Fibroblast of lung (primary cell): ENCODE measurements at regions not wholly inside any gene's neighbourhood (a gene's known extent, or its start where the extent isn't known, plus 50 kb on each side); places are given as distances from the start of the nearest gene placed in this dataset.
"Not testable (repeated sequence)": the region's sequence is repeated elsewhere in the genome, so short reads cannot be mapped to it uniquely, and the experiment has no call there.

Experiments used
- DNase-seq, 2 donors: peaks; one replicate each; pipeline versions ENCODE4 v3.0.0 to v3.0.0-alpha.2; 2010; ENCODE audit warnings: low read depth in 2 of 2
- H2AFZ ChIP-seq: 2 replicates; pipeline ENCODE4 v1.5.1; 2012; ENCODE audit warnings: low read length, control low read depth, inconsistent platforms
- H3K27ac ChIP-seq: 2 replicates; pipeline ENCODE4 v1.5.1; 2011; ENCODE audit warnings: low read length, control low read depth; ENCODE audit not compliant: insufficient read depth
- H3K27me3 ChIP-seq: 2 replicates; pipeline ENCODE4 v1.5.1; 2011; ENCODE audit warnings: mild to moderate bottlenecking, low read length; ENCODE audit not compliant: control insufficient read depth, insufficient read depth
- H3K36me3 ChIP-seq: 2 replicates; pipeline ENCODE4 v1.5.1; 2011; ENCODE audit warnings: low read length; ENCODE audit not compliant: control insufficient read depth, insufficient read depth
- H3K4me1 ChIP-seq: 2 replicates; pipeline ENCODE4 v1.5.1; 2011; ENCODE audit warnings: low read length; ENCODE audit not compliant: control insufficient read depth, insufficient read depth; ENCODE audit errors: extremely low read depth
- H3K4me2 ChIP-seq: 2 replicates; pipeline ENCODE4 v1.5.1; 2011; ENCODE audit warnings: low read length, control low read depth; ENCODE audit not compliant: insufficient read depth; ENCODE audit errors: extremely low read depth
- H3K4me3 ChIP-seq, 4 experiments: fragments of 200-600 bp in 1 of 4; sonication (generic) in 1 of 4; replicated peaks in 1 of 4; 2 replicates each; pipeline ENCODE4 v1.5.1; 2011 to 2016; ENCODE audit warnings: low read length in 4 of 4, low read depth in 3 of 4, mild to moderate bottlenecking in 3 of 4, control low read depth in 2 of 4, inconsistent platforms in 1 of 4, mixed read lengths in 1 of 4; ENCODE audit not compliant: insufficient read depth in 1 of 4; ENCODE audit errors: control extremely low read depth in 1 of 4
- H3K79me2 ChIP-seq: 2 replicates; pipeline ENCODE4 v1.5.1; 2012; ENCODE audit warnings: mild to moderate bottlenecking, low read length, inconsistent platforms; ENCODE audit not compliant: control insufficient read depth, insufficient read depth
- H3K9ac ChIP-seq: 2 replicates; pipeline ENCODE4 v1.5.1; 2011; ENCODE audit warnings: mild to moderate bottlenecking, low read length, control low read depth; ENCODE audit not compliant: insufficient read depth
- H3K9me3 ChIP-seq: 2 replicates; pipeline ENCODE4 v1.5.1; 2012; ENCODE audit warnings: low read depth, low read length; ENCODE audit not compliant: control insufficient read depth, insufficient read depth
- H4K20me1 ChIP-seq: 2 replicates; pipeline ENCODE4 v1.5.1; 2011; ENCODE audit warnings: low read length; ENCODE audit not compliant: control insufficient read depth, insufficient read depth; ENCODE audit errors: extremely low read depth
- CTCF ChIP-seq, 2 donors: IDR thresholded peaks in 1 of 2; conservative IDR thresholded peaks in 1 of 2; 1 replicate in 1 of 2; 2 replicates in 1 of 2; pipeline ENCODE4 v1.5.1; 2011 to 2012; ENCODE audit warnings: low read length in 2 of 2, control low read depth in 1 of 2, inconsistent platforms in 1 of 2, low read depth in 1 of 2, mild to moderate bottlenecking in 1 of 2
- EZH2 ChIP-seq: IDR thresholded peaks from 2 replicates; pipeline ENCODE4 v1.5.1; 2012; ENCODE audit warnings: low read length, control low read depth, mild to moderate bottlenecking; ENCODE audit errors: missing control alignments

GRCh38 chr6:28824793-28825731, 98.7 kb downstream of the TRIM27 start:
- DNase-seq: no peak
- Histone ChIP-seq H3K27me3 (peaks cover 22% of the 10 kb centered on the region), H3K79me2 (no peaks in the 10 kb centered on the region), H3K36me3 (no peaks in the 10 kb centered on the region), H3K9me3 (no peaks in the 10 kb centered on the region), H4K20me1 (no peaks in the 10 kb centered on the region), H3K9ac (no peak overlapping the region), H3K4me2 (peak overlapping the region; percentile 52), H3K27ac (no peak overlapping the region), H3K4me3 (peak overlapping the region in 2 of 4 experiments; percentile 4 to 25), H2AFZ (no peak overlapping the region), H3K4me1 (no peaks in the 10 kb centered on the region)
- TF ChIP-seq EZH2: peak; percentile 38
- TF ChIP-seq CTCF (conservative IDR thresholded peaks at IDR 0.05 in 1 of 2, IDR thresholded peaks at IDR 0.05 in 1 of 2; ENCODE audit: low read depth in 1 of 2, low read length in 2 of 2): no peak

DNA sequence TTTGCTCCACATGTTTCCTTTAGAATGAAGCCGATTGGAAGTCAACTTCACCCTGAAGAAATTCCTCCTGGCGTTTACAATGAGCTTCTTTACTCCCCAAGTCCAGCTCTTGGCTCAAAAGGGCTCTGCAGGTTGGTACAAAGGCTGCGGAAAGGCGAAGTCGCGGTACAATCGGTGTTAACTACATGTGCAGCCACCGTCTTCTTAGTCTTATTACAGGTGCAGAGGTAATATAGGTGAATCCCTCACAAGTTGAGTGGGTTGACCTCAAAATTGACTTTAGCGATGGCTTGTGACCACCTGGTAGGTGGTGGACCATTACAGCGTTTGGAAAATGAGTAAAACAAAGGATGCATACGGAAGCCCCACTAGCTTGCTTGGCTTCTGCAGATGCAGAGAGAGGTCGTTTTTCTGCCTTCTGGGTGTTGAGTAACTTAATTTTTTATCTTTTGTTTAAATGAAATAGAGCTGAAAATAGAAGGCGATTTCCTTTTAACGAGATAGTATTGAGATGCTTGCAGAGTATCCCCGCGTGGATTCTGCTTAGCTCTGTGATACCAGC, 98.0 kb downstream of the TRIM27 start:
- no peaks in the 10 kb centered on the region for H3K4me1 ChIP-seq
- no peak overlapping the region for H3K27ac ChIP-seq
- no peaks in the 10 kb centered on the region for H3K36me3 ChIP-seq
- no peaks in the 10 kb centered on the region for H3K79me2 ChIP-seq
- no peak for DNase-seq
- no peak overlapping the region for H2AFZ ChIP-seq
- H4K20me1 ChIP-seq: no peaks in the 10 kb centered on the region
- peak; percentile 62 for TF ChIP-seq EZH2
- no peak for TF ChIP-seq CTCF (conservative IDR thresholded peaks at IDR 0.05 in 1 of 2, IDR thresholded peaks at IDR 0.05 in 1 of 2; ENCODE audit: low read depth in 1 of 2, low read length in 2 of 2)
- H3K9me3 ChIP-seq: no peaks in the 10 kb centered on the region
- H3K9ac ChIP-seq: no peak overlapping the region
- peak overlapping the region; percentile 52 for H3K4me2 ChIP-seq
- peak overlapping the region in 1 of 4 experiments; percentile 25 for H3K4me3 ChIP-seq
- H3K27me3 ChIP-seq: peaks cover 22% of the 10 kb centered on the region

DNA sequence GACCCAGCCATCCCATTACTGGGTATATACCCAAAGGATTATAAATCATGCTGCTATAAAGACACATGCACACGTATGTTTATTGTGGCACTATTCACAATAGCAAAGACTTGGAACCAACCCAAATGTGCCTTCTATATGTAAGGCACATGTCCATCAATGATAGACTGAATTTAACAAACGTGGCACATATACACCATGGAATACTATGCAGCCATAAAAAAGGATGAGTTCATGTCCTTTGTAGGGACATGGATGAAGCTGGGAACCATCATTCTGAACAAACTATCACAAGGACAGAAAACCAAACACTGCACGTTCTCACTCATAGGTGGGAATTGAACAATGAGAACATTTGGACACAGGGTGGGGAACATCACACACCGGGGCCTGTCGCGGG, 92.1 kb downstream of the TRIM27 start:
- not testable (repeated sequence) for H3K36me3 ChIP-seq, DNase-seq, H3K4me1 ChIP-seq, H3K9me3 ChIP-seq, H3K27me3 ChIP-seq, H3K79me2 ChIP-seq, H3K4me3 ChIP-seq, H3K9ac ChIP-seq, H3K4me2 ChIP-seq, H2AFZ ChIP-seq, H3K27ac ChIP-seq, H4K20me1 ChIP-seq

- not testable (repeated sequence) for H3K9me3 ChIP-seq, H2AFZ ChIP-seq, H3K4me3 ChIP-seq, H3K36me3 ChIP-seq, H3K79me2 ChIP-seq, H3K4me1 ChIP-seq, H3K4me2 ChIP-seq, H3K27me3 ChIP-seq, H3K9ac ChIP-seq, DNase-seq, H4K20me1 ChIP-seq, H3K27ac ChIP-seq
These were observed 87.1 kb downstream of the TRIM27 start for GRCh38 chr6:28836703-28837102.
